GM23338 (cell line): ENCODE measurements at regions not wholly inside any gene's neighbourhood (a gene's known extent, or its start where the extent isn't known, plus 50 kb on each side); places are given as distances from the start of the nearest gene placed in this dataset.

Experiments used
- ATAC-seq: fragments of 200-7000 bp; cut with Tn5 transposase; 3 replicates; pipeline ENCODE4 v1.9.1; 2020
- DNase-seq: peaks from one replicate; pipeline ENCODE4 v3.0.0-alpha.2; 2015; ENCODE audit warnings: low spot score
- H2AFZ ChIP-seq: fragments of 200-600 bp; sonication (generic); 2 replicates; pipeline ENCODE4 v1.8.0; 2016; ENCODE audit warnings: antibody characterized with exemption, mild to moderate bottlenecking, moderate library complexity
- H3F3A ChIP-seq: fragments of 200-600 bp; sonication (generic); replicated peaks from 2 replicates; pipeline ENCODE4 v1.8.0; 2017; ENCODE audit warnings: antibody characterized with exemption, mixed run types, low read depth
- H3K27ac ChIP-seq: fragments of 200-600 bp; sonication (generic); 2 replicates; pipeline ENCODE4 v1.6.1; 2016; ENCODE audit warnings: low read depth
- H3K27me3 ChIP-seq: fragments of 200-600 bp; sonication (generic); 2 replicates; pipeline ENCODE4 v1.8.0; 2016; ENCODE audit warnings: mild to moderate bottlenecking, mixed run types, moderate library complexity; ENCODE audit not compliant: insufficient read depth
- H3K36me3 ChIP-seq: fragments of 200-600 bp; sonication (generic); 2 replicates; pipeline ENCODE4 v1.8.0; 2016; ENCODE audit warnings: mild to moderate bottlenecking; ENCODE audit not compliant: insufficient read depth
- H3K4me1 ChIP-seq: fragments of 200-600 bp; sonication (generic); 2 replicates; pipeline ENCODE4 v1.8.0; 2016; ENCODE audit warnings: mild to moderate bottlenecking, moderate library complexity; ENCODE audit not compliant: insufficient read depth
- H3K4me2 ChIP-seq: fragments of 200-600 bp; sonication (generic); 2 replicates; pipeline ENCODE4 v1.7.1; 2017; ENCODE audit warnings: mixed run types
- H3K4me3 ChIP-seq: fragments of 200-600 bp; sonication (generic); 2 replicates; pipeline ENCODE4 v1.6.1; 2016; ENCODE audit warnings: mixed run types
- H3K79me2 ChIP-seq: fragments of 200-600 bp; sonication (generic); replicated peaks from 2 replicates; pipeline ENCODE4 v1.8.0; 2017; ENCODE audit warnings: mild to moderate bottlenecking; ENCODE audit not compliant: insufficient read depth
- H3K9me2 ChIP-seq: fragments of 200-600 bp; sonication (generic); 2 replicates; pipeline ENCODE4 v1.8.0; 2017; ENCODE audit not compliant: insufficient read depth
- H4K20me1 ChIP-seq: fragments of 200-600 bp; sonication (generic); replicated peaks from 2 replicates; pipeline ENCODE4 v1.8.0; 2017; ENCODE audit warnings: mild to moderate bottlenecking; ENCODE audit not compliant: insufficient read depth
- H3K27ac Mint-ChIP-seq: 2 replicates; pipeline ENCODE4 v1.8.0; 2020; ENCODE audit warnings: inconsistent platforms, mild to moderate bottlenecking, moderate library complexity, mixed read lengths
- H3K27me3 Mint-ChIP-seq: 3 replicates; pipeline ENCODE4 v1.8.0; 2022; ENCODE audit warnings: low read depth, mild to moderate bottlenecking, moderate library complexity, mixed read lengths, inconsistent platforms; ENCODE audit not compliant: insufficient read depth, poor library complexity
- H3K36me3 Mint-ChIP-seq: 3 replicates; pipeline ENCODE4 v1.8.0; 2021; ENCODE audit warnings: low read depth, mild to moderate bottlenecking, inconsistent platforms, moderate library complexity, mixed read lengths
- H3K4me1 Mint-ChIP-seq: 3 replicates; pipeline ENCODE4 v1.8.0; 2020; ENCODE audit warnings: mild to moderate bottlenecking, inconsistent platforms, mixed read lengths
- H3K4me3 Mint-ChIP-seq: 3 replicates; pipeline ENCODE4 v1.8.0; 2021; ENCODE audit warnings: moderate library complexity, mild to moderate bottlenecking, inconsistent platforms, mixed read lengths
- H3K9me3 Mint-ChIP-seq: 3 replicates; pipeline ENCODE4 v1.8.0; 2020; ENCODE audit warnings: moderate library complexity, mild to moderate bottlenecking, inconsistent platforms, mixed read lengths
- CREB1 ChIP-seq: fragments of 250-450 bp; sonication (Bioruptor Pico); IDR thresholded peaks from 2 replicates; pipeline ENCODE4 v1.5.0; 2020; ENCODE audit warnings: low read depth, mild to moderate bottlenecking, moderate library complexity
- EZH2 ChIP-seq: fragments of 200-600 bp; sonication (generic); IDR thresholded peaks from one replicate; pipeline ENCODE4 v1.8.0; 2017; ENCODE audit warnings: antibody characterized with exemption, mild to moderate bottlenecking, low read depth; ENCODE audit not compliant: unreplicated experiment
- EZH2phosphoT487 ChIP-seq: fragments of 200-600 bp; sonication (generic); IDR thresholded peaks from one replicate; pipeline ENCODE4 v1.8.1; 2018; ENCODE audit warnings: antibody characterized with exemption; ENCODE audit not compliant: unreplicated experiment
- JUNB ChIP-seq: IDR thresholded peaks from one replicate; pipeline ENCODE4 v1.6.1; 2016; ENCODE audit warnings: antibody characterized with exemption; ENCODE audit not compliant: unreplicated experiment
- NANOG ChIP-seq: IDR thresholded peaks from 2 replicates; pipeline ENCODE4 v1.6.1; 2016; ENCODE audit warnings: antibody characterized with exemption, borderline replicate concordance
- POLR2AphosphoS5 ChIP-seq: IDR thresholded peaks from 2 replicates; pipeline ENCODE4 v1.6.1; 2016; ENCODE audit warnings: antibody characterized with exemption, low read depth
- STAT1 ChIP-seq: IDR thresholded peaks from one replicate; pipeline ENCODE4 v1.6.1; 2016; ENCODE audit warnings: antibody characterized with exemption; ENCODE audit not compliant: unreplicated experiment
- ZNF114 ChIP-seq: fragments of 250-450 bp; sonication (Bioruptor Pico); IDR thresholded peaks from 2 replicates; pipeline ENCODE4 v1.5.0; 2020; ENCODE audit warnings: mild to moderate bottlenecking, moderate library complexity
- ZNF331 ChIP-seq: fragments of 250-450 bp; sonication (Bioruptor Pico); IDR thresholded peaks from 2 replicates; pipeline ENCODE4 v1.5.0; 2020; ENCODE audit warnings: low read depth, mild to moderate bottlenecking, moderate library complexity
- TF ChIP-seq, protein P1 (sequence below): IDR thresholded peaks from 2 replicates; pipeline ENCODE4 v1.6.1; 2016; ENCODE audit warnings: antibody characterized with exemption
- TF ChIP-seq, protein P2 (sequence below): IDR thresholded peaks from one replicate; pipeline ENCODE4 v1.6.1; 2018; ENCODE audit warnings: antibody characterized with exemption; ENCODE audit not compliant: unreplicated experiment
- TF ChIP-seq, protein P3 (sequence below): fragments of 250-450 bp; sonication (Bioruptor Pico); IDR thresholded peaks from 2 replicates; pipeline ENCODE4 v1.5.0; 2020; ENCODE audit warnings: mild to moderate bottlenecking, moderate library complexity
- TF ChIP-seq, protein P4 (sequence below), 2 experiments: fragments of 200-600 bp in 1 of 2; sonication (generic) in 1 of 2; conservative IDR thresholded peaks; 2 replicates each; pipeline versions ENCODE4 v1.5.1 to v1.6.1; 2016 to 2017; ENCODE audit warnings: antibody characterized with exemption in 2 of 2, low read depth in 2 of 2, mild to moderate bottlenecking in 2 of 2, moderate library complexity in 1 of 2

DNA sequence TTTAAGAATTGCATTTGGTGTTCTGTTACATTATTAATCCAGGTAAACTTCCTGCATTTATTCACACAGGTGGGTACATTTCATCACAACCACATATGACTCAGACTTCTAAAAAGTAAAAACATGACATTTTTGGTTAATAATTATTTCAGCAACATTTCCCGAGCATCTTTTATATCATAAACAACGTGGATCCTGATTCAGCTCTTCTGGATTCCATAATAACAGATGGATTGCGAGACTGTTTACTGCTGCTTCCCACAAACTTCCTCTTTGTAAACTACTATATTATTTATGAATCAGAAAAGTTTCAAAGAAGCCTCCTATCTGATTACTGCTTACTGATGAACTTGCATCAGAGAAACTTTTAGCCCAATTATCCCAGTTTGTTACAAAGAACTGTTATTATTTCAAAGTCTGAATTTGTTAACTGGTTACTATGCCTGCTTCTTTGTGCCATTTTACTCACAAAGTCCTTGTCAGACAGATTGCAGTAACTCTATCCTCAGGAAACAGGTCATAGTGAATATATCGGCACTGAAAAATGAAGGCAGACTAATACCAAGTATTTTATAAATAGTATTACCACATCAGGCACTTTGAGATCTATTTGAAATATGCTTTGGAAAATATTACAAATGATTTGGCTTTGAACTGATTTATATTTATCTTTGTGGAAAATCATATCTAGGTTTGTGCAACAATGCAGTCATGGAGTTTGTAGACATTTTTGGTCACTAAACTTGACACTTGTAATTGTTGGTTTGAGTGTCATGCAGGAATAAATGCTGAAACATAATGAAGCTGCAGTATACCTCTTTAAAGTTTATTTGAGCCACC is 511.6 kb downstream of the PLCL1 start:
- Histone ChIP-seq H3F3A (no peaks in the 10 kb centered on the region), H4K20me1 (no peaks in the 10 kb centered on the region), H3K79me2 (no peaks in the 10 kb centered on the region), H3K27me3 (no peaks in the 10 kb centered on the region), H3K9me2 (no peaks in the 10 kb centered on the region), H2AFZ (no peak overlapping the region), H3K4me2 (no peak overlapping the region), H3K4me3 (no peak overlapping the region), H3K36me3 (no peaks in the 10 kb centered on the region), H3K4me1 (peaks cover 19% of the 10 kb centered on the region; the same call in 1 of the 2 replicates), H3K27ac (no peak overlapping the region)
- TF ChIP-seq, protein P1, sequence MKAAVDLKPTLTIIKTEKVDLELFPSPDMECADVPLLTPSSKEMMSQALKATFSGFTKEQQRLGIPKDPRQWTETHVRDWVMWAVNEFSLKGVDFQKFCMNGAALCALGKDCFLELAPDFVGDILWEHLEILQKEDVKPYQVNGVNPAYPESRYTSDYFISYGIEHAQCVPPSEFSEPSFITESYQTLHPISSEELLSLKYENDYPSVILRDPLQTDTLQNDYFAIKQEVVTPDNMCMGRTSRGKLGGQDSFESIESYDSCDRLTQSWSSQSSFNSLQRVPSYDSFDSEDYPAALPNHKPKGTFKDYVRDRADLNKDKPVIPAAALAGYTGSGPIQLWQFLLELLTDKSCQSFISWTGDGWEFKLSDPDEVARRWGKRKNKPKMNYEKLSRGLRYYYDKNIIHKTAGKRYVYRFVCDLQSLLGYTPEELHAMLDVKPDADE = no peak
- TF ChIP-seq CREB1 (CRISPR knock-in tag) (no peak), JUNB (no peak), POLR2AphosphoS5 (no peak), ZNF114 (CRISPR knock-in tag) (no peak), EZH2phosphoT487 (no peak), EZH2 (no peak), ZNF331 (CRISPR knock-in tag) (no peak), STAT1 (no peak), NANOG (no peak)
- TF ChIP-seq, protein P2, sequence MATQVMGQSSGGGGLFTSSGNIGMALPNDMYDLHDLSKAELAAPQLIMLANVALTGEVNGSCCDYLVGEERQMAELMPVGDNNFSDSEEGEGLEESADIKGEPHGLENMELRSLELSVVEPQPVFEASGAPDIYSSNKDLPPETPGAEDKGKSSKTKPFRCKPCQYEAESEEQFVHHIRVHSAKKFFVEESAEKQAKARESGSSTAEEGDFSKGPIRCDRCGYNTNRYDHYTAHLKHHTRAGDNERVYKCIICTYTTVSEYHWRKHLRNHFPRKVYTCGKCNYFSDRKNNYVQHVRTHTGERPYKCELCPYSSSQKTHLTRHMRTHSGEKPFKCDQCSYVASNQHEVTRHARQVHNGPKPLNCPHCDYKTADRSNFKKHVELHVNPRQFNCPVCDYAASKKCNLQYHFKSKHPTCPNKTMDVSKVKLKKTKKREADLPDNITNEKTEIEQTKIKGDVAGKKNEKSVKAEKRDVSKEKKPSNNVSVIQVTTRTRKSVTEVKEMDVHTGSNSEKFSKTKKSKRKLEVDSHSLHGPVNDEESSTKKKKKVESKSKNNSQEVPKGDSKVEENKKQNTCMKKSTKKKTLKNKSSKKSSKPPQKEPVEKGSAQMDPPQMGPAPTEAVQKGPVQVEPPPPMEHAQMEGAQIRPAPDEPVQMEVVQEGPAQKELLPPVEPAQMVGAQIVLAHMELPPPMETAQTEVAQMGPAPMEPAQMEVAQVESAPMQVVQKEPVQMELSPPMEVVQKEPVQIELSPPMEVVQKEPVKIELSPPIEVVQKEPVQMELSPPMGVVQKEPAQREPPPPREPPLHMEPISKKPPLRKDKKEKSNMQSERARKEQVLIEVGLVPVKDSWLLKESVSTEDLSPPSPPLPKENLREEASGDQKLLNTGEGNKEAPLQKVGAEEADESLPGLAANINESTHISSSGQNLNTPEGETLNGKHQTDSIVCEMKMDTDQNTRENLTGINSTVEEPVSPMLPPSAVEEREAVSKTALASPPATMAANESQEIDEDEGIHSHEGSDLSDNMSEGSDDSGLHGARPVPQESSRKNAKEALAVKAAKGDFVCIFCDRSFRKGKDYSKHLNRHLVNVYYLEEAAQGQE = no peak
- TF ChIP-seq, protein P3, sequence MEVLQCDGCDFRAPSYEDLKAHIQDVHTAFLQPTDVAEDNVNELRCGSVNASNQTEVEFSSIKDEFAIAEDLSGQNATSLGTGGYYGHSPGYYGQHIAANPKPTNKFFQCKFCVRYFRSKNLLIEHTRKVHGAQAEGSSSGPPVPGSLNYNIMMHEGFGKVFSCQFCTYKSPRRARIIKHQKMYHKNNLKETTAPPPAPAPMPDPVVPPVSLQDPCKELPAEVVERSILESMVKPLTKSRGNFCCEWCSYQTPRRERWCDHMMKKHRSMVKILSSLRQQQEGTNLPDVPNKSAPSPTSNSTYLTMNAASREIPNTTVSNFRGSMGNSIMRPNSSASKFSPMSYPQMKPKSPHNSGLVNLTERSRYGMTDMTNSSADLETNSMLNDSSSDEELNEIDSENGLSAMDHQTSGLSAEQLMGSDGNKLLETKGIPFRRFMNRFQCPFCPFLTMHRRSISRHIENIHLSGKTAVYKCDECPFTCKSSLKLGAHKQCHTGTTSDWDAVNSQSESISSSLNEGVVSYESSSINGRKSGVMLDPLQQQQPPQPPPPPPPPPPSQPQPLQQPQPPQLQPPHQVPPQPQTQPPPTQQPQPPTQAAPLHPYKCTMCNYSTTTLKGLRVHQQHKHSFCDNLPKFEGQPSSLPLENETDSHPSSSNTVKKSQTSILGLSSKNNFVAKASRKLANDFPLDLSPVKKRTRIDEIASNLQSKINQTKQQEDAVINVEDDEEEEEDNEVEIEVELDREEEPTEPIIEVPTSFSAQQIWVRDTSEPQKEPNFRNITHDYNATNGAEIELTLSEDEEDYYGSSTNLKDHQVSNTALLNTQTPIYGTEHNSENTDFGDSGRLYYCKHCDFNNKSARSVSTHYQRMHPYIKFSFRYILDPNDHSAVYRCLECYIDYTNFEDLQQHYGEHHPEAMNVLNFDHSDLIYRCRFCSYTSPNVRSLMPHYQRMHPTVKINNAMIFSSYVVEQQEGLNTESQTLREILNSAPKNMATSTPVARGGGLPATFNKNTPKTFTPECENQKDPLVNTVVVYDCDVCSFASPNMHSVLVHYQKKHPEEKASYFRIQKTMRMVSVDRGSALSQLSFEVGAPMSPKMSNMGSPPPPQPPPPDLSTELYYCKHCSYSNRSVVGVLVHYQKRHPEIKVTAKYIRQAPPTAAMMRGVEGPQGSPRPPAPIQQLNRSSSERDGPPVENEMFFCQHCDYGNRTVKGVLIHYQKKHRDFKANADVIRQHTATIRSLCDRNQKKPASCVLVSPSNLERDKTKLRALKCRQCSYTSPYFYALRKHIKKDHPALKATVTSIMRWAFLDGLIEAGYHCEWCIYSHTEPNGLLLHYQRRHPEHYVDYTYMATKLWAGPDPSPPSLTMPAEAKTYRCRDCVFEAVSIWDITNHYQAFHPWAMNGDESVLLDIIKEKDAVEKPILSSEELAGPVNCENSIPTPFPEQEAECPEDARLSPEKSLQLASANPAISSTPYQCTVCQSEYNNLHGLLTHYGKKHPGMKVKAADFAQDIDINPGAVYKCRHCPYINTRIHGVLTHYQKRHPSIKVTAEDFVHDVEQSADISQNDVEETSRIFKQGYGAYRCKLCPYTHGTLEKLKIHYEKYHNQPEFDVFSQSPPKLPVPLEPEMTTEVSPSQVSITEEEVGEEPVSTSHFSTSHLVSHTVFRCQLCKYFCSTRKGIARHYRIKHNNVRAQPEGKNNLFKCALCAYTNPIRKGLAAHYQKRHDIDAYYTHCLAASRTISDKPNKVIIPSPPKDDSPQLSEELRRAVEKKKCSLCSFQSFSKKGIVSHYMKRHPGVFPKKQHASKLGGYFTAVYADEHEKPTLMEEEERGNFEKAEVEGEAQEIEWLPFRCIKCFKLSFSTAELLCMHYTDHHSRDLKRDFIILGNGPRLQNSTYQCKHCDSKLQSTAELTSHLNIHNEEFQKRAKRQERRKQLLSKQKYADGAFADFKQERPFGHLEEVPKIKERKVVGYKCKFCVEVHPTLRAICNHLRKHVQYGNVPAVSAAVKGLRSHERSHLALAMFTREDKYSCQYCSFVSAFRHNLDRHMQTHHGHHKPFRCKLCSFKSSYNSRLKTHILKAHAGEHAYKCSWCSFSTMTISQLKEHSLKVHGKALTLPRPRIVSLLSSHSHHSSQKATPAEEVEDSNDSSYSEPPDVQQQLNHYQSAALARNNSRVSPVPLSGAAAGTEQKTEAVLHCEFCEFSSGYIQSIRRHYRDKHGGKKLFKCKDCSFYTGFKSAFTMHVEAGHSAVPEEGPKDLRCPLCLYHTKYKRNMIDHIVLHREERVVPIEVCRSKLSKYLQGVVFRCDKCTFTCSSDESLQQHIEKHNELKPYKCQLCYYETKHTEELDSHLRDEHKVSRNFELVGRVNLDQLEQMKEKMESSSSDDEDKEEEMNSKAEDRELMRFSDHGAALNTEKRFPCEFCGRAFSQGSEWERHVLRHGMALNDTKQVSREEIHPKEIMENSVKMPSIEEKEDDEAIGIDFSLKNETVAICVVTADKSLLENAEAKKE (CRISPR knock-in tag) = no peak
- TF ChIP-seq, protein P4, sequence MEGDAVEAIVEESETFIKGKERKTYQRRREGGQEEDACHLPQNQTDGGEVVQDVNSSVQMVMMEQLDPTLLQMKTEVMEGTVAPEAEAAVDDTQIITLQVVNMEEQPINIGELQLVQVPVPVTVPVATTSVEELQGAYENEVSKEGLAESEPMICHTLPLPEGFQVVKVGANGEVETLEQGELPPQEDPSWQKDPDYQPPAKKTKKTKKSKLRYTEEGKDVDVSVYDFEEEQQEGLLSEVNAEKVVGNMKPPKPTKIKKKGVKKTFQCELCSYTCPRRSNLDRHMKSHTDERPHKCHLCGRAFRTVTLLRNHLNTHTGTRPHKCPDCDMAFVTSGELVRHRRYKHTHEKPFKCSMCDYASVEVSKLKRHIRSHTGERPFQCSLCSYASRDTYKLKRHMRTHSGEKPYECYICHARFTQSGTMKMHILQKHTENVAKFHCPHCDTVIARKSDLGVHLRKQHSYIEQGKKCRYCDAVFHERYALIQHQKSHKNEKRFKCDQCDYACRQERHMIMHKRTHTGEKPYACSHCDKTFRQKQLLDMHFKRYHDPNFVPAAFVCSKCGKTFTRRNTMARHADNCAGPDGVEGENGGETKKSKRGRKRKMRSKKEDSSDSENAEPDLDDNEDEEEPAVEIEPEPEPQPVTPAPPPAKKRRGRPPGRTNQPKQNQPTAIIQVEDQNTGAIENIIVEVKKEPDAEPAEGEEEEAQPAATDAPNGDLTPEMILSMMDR (conservative IDR thresholded peaks at IDR 0.05; ENCODE audit: low read depth in 2 of 2) = no peak
- Mint-ChIP-seq H3K4me1 (peaks cover 33% of the 10 kb centered on the region), H3K27me3 (no peaks in the 10 kb centered on the region), H3K9me3 (peaks cover 3% of the 10 kb centered on the region; the same call in 1 of the 3 replicates), H3K36me3 (peaks cover 2% of the 10 kb centered on the region; the same call in 1 of the 3 replicates), H3K4me3 (no peak overlapping the region), H3K27ac (no peak overlapping the region)
- DNase-seq (no peak), ATAC-seq (no peak)
